GM18505 (cell line): ENCODE measurements at regions not wholly inside any gene's neighbourhood (a gene's known extent, or its start where the extent isn't known, plus 50 kb on each side); places are given as distances from the start of the nearest gene placed in this dataset.
"Not testable (repeated sequence)": the region's sequence is repeated elsewhere in the genome, so short reads cannot be mapped to it uniquely, and the experiment has no call there.

Experiments
- ATAC-seq: cut with Tn5 transposase; IDR thresholded peaks from one replicate; pipeline ENCODE4 v1.9.1; 2021; ENCODE audit not compliant: unreplicated experiment
- POLR2A ChIP-seq: IDR thresholded peaks from 4 replicates; pipeline ENCODE4 v1.6.1; 2011; ENCODE audit warnings: borderline replicate concordance; ENCODE audit not compliant: insufficient read depth, insufficient read length; ENCODE audit errors: extremely low read depth

DNA sequence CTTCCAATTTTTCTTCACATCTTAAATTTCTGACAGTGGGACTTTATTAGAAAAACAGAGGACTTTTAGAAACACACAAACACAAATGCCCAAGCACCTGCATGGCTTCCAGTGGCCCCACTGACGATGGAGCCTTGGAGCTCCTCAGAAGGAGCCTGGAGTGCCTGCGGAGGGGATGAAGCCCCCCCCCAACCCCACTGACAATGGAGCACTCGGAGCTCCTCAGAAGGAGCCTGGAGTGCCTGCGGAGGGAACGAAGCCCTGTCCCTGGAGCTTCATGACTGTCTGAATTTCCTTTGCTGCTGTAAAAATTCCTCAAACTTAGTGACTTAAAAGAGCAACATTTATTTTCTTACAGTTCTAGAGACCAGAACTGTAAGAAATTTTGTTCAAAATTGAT is 80.1 kb upstream of the VRK1 start:
- ATAC-seq = no peak
- no peak for TF ChIP-seq POLR2A

DNA sequence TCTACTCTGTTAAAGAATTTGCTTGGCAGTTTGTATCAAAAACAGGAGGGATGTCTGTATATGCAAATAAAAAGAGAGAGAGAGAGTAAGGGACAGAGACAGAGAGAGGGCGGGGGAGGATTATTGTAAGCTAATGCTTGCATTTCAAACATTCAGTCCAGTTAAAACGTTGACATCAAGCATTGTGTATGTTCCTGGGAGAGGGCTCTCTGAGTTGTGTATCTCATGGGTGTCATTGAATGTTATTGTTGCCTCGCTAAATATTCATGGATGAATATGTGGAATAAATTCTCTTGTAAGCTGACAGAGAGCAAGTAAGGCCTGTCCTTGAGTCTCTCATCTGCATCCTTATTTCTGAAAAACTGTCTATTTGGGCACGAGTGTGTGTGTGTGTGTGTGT is 78.8 kb upstream of the VRK1 start:
- no peak for TF ChIP-seq POLR2A
- ATAC-seq = no peak

DNA sequence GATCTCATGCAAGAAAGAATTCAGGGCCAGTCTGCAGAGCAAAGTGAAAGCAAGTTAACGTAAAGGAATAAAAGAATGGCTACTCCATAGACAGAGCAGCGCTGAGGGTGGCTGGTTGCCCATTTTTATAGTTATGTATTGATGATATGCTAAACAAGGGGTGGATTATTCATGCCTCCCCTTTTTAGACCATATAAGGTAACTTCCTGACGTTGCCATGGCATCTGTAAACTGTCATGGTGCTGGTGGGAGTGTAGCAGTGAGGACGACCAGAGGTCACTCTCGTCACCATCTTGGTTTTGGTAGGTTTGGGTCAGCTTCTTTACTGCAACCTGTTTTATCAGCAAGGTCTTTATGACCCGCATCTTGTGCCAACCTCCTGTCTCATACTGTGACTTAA is 76.5 kb upstream of the VRK1 start:
- ATAC-seq = not testable (repeated sequence)

- TF ChIP-seq POLR2A = no peak
- ATAC-seq = no peak
These were observed 74.4 kb upstream of the VRK1 start for GRCh38 chr14:96722736-96723135.

DNA sequence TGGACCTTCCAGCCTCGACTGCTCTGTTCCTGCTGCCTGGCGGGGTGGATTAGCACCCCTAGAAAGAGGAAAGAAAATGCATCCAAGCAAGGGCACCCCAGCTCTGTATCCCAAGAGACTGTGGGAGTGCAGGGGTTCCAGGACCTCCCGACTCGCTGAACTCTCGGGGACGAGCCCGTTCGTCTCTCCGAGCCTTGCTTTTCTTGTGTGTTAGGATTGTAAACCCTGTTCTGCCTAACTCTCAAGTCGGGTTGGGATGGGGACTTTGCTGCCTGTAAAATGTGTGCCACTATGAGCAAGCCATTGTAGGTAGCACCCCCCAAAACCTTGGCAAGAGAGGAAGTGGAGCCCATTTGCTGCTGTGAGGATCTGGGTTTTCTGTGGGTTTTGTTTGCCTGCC is 73.2 kb upstream of the VRK1 start:
- no peak for TF ChIP-seq POLR2A
- ATAC-seq = no peak

- TF ChIP-seq POLR2A = no peak
- no peak for ATAC-seq
These were observed 72.0 kb upstream of the VRK1 start for GRCh38 chr14:96725232-96725631.

- TF ChIP-seq POLR2A = no peak
- no peak for ATAC-seq
These were observed 70.1 kb upstream of the VRK1 start for GRCh38 chr14:96727073-96727472.

GRCh38 chr14:96727491-96727890 is 69.7 kb upstream of the VRK1 start:
- TF ChIP-seq POLR2A = no peak
- ATAC-seq = no peak

DNA sequence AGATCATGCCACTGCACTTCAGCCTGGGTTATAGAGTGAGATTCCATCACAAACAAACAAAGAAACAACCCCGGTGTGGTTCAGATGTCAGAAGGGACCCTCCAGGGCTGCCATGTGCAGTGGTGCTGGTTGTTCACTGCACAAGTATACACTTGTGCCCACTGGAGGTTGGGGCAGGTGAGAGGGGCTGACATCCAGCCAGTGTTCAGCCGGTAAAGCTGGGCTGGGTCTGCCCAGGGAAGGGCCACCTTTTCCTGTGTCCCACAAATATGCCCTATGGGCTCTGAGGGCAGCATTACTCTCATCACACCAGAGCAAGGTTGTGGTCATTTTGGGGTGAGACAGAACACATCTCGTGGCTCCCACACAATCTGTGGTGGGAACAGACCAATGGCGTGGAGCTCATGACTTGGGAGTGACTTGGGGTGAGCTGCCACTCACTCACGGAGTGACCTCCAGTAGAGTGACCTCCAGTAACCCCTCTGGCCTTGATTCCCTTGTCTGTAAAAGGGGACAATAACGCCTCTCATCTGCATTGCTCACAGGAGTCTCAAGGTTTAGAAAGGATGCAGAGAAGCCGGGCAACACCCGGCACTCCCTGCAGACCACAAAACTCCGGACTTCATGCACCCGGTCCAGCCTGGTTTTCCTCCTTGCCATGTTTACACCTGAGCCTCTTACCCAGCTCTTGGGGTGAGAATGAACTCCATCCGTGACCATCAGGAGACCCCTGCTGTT is 69.0 kb upstream of the VRK1 start:
- no peak for TF ChIP-seq POLR2A
- no peak for ATAC-seq

DNA sequence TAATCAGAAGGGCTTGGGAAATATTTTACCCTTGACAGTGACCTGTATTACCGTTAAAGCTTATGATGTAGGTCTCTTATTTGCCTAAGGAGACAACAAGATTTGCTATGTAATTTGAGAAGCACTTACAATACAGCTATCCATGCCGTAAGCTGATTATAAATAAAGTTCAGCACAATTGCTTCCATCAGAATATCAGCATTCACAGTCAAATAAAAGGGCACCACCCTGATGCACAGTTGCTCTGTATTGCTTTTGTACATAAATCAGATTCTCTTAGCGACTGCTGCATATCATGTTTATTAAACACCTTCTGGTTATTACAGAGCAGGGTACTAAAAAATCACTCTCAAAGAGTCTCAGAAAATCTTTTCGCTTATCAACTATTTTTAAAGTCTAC is 67.3 kb upstream of the VRK1 start:
- no peak for ATAC-seq
- no peak for TF ChIP-seq POLR2A

- no peak for TF ChIP-seq POLR2A
- no peak for ATAC-seq
These were observed 66.8 kb upstream of the VRK1 start for GRCh38 chr14:96730386-96730785.

GRCh38 chr14:96734076-96734622 is 63.0 kb upstream of the VRK1 start:
- no peak for TF ChIP-seq POLR2A
- ATAC-seq = no peak

DNA sequence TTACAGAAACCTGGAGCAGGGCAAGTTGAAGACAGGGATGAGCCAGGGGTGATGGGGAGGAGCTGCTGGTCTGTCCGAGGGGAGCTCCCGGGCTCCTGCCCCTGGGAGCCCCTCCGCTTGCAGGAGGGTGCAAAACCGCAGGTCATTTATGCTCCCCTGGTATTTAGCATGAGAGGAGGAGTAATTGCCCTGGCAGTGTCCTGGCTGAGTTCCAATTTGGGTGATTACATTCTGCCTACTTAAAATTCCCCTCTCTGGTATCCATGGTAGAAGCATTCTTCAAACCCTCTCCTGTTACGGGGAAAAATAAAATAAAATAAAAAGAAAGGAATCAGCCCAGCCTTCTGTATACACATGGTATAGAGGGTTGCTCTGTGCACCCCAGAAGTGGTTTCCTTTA is 61.7 kb upstream of the VRK1 start:
- no peak for ATAC-seq
- TF ChIP-seq POLR2A = no peak

DNA sequence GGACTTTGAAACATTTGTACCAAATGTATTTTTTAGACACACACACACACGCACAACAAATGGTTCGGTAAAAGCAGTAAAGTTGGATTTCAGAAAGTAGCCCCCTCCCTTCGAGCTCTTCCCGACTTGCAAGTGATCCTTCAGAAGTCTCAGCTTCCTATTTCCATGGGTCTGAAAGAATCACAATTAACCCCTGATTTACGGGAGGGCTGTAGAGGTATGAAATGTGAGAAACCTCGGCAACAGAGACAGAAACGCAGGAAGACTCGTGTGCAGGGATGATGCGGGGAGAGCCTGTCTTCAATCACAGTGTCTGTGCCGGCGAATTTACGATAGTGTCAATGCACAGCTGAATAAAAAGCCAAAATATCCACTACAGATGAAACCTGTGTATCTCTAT is 60.7 kb upstream of the VRK1 start:
- no peak for TF ChIP-seq POLR2A
- ATAC-seq = no peak

- ATAC-seq = no peak
- no peak for TF ChIP-seq POLR2A
These were observed 59.3 kb upstream of the VRK1 start for GRCh38 chr14:96737881-96738280.

DNA sequence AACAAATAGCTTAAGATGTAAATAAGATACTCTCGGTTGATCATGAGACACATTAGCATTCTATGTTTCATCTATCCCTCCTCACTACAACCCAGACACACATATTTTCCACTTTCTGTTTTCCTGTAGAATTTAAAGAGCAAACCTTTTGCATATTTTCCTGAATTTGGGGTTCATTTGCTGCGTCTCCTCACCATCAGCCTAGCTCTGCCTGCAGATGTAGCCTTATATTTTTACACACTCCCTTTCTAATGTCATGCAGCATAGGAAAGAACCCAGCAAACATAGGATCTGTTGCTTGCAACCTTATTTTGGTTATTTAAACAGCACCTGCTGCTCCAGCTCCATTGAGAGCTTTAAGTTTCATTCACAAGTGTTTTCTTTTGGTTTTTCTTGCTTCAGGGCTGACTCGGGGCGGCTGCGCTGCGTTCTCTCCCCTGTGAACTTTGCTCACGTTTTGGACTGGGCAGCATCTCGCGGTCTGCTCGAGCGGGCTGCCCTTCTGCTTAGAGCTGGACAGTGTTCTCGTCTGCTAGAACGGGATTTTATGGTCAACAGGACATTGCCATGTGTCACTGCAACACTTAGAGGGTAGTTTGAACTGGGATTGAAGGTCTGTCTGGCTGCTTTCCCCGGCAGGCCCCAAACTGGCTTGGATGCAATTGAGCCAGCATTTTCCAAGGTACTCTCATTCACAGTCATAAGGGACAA is 57.8 kb upstream of the VRK1 start:
- no peak for ATAC-seq
- no peak for TF ChIP-seq POLR2A
